GM19035 (cell line): ENCODE measurements at regions not wholly inside any gene's neighbourhood (a gene's known extent, or its start where the extent isn't known, plus 50 kb on each side); places are given as distances from the start of the nearest gene placed in this dataset.

Experiments
- ATAC-seq: cut with Tn5 transposase; IDR thresholded peaks from one replicate; pipeline ENCODE4 v1.9.1; 2021; ENCODE audit not compliant: unreplicated experiment

DNA sequence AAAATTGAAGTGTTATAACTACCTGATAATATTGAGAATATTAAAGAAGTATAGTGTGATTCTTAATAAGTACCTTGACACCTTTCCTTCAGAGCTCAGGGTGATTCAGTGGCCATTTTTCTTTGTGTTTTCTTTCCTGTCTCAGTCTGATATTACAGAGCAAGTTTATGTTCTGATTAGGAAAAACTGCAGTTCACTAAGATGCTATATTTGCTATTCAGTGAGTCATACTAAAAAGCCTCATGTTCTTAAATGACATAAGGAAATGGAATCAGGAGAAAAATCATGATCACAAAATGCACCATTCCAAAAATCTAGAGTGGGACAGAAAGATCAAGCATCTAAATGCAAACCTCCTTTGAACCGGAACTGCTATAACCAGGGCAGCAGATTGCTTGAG is 390.6 kb upstream of the ATP2B1 start:
- no peak for ATAC-seq

DNA sequence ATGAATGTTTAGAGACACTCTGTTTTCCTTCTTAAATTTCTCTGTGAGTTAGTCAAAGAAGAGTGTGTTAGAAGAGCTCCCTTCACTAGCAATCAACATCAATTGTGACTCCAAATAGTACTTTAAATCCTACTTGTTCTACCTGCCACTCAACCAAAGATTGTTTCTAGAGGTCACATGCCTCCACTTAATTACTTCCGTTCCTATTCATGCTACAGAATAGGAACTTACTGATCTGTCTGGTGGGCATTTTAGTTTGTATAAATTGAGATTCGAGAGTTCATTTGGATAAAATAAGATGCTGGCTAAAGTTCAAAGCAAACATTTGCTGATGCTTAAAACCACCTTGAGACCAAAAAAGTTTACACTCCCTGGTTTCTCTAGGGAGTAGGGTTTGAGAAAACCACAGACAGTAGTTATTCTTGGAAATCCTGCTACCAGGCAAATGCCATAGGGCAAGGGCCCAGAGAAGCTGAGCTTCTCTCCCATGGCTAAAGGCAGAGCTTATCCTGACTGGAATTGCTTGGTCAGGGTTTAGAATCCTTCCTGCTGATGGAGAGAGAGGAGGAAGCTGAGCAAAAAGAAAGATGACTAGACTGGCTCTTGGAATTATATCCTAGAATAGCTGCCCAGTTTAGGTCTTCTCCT is 389.6 kb upstream of the ATP2B1 start:
- no peak for ATAC-seq

DNA sequence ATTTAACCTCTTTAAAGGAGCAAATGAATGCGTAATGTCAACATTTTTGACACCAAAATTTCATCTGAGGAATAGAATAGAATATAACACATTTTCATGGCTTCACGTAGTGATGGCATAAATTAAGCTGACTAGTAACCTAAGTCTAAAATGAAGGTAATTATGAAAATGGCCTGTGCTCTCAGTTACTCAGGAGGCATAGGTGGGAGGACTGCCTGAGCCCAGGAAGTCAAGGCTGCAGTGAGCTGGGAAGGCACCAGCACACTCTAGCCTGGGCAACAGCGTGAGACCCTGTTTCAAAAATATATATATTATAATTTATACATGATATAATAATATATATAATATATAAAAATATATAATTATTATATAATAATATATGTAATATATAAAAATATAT is 383.2 kb upstream of the ATP2B1 start:
- ATAC-seq, result no peak

DNA sequence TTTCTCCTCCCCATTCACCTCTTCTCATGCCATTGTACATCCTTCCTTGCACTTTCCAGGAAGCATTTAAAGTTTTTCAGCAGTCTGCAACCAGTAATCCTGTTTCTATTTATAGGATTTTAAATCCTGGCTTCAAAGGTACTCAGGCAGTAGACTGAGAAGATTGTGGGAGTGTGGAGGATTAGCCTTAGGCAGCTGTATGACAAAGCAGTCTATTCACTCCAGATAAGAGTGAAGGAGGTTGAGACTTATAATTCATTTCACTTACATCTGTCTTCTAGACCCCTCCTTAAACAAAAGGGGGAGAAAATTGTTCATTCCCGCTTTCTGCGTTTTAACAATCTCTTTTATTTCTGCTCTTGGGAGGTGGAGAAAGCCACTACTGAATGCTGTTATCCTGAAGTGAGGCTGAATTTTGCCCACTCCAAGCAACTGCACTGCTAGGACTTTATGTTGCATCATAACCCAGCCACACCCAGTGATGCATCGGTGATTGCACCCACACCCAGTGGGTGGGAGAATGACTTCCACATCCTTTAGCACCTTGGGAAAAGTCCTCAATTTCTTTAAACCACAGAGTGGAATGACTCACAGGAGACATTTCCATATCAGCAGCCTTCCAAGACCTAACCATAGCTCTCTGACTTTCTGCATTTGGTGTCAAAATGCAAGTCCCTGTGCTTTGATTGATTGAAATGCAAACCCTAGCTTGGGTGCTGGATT is 382.5 kb upstream of the ATP2B1 start:
- no peak for ATAC-seq

DNA sequence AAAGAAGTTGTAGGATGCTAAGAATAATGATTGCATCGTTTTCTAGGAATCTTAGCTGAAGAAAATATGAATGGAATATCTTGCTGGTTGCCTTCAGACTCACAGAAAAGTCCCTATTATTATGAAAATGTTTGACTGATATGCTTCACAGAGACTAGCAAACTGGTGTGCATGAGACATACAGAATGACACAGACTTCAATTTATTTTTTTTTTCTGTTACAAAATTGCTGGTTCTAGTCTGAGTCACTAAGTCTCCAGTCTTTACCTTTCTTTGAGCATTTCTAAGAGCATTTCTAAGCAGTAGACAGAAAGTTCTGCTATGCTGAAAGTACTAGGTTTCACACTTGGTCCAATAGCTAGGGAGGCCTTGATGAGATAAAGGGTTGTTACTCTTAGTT is 377.6 kb upstream of the ATP2B1 start:
- no peak for ATAC-seq

DNA sequence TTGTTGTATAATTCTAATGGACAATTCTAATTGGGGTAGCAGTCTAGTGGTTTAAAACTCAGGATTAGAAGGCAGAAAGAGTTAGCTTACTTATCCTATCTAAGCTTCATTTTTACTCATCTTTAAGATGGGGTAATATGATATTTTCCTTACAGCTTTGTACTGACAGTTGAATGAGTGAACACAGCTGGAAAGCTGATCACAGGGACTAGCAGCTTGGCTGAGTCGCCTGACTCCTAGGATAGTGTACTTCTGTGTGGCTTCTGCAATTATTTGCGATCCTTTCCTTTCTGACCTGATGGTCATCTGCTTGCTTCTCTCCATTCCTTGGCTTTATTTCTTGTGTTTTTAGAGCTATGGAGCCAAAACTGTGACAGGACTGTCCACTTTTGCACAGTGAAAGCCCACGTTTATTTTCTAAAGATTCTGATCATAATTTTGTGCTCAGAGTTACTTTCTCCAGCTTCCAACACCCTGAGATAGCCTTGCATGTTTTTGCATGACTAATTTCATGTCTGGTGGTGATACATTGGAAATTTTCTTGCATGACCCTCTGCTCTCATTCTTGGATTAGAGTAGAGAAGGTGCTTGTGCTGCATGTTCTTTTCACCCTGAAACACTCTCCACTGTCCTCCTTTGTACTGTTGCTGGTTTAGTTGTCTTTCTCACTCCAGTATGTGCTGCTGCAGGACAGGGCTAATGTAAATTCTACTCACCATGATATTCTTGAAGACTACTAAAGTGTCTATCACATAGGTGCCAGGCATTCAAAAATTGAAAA is 377.0 kb upstream of the ATP2B1 start:
- no peak for ATAC-seq

DNA sequence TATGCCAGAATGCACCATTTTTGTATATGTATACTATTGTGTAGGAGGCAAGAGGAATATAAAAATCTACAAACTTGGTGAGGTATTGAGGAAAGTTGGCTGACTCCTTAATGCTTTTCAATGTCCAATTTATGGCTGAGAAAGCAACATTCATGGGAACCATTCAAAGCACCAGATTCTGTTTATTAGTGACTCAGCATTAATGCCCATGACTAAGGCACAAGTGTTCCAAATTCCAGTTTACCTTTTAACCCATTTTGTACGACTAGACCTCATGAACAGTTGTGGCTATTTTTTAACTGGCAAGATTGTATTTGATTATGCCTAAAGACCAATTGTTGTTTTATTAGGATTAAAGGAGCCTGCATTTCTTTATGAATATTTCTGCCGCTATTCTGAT is 375.4 kb upstream of the ATP2B1 start:
- no peak for ATAC-seq

DNA sequence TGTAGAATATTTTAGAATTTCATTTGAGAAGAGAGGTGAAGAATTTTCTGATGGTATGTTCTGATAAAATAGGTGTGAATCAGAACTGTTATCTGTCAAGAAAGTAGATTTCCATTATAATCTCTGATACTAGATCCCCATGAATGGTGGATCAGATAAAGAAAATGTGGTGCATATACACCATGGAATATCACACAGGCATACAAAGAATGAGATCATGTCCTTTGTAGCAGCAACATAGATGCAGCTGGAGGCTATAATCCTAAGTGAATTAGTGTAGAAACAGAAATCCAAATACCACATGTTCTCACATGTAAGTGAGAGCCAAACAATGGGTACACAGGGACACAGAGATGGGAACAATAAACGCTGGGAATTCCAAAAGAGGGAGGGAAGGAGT is 372.0 kb upstream of the ATP2B1 start:
- ATAC-seq, result no peak

DNA sequence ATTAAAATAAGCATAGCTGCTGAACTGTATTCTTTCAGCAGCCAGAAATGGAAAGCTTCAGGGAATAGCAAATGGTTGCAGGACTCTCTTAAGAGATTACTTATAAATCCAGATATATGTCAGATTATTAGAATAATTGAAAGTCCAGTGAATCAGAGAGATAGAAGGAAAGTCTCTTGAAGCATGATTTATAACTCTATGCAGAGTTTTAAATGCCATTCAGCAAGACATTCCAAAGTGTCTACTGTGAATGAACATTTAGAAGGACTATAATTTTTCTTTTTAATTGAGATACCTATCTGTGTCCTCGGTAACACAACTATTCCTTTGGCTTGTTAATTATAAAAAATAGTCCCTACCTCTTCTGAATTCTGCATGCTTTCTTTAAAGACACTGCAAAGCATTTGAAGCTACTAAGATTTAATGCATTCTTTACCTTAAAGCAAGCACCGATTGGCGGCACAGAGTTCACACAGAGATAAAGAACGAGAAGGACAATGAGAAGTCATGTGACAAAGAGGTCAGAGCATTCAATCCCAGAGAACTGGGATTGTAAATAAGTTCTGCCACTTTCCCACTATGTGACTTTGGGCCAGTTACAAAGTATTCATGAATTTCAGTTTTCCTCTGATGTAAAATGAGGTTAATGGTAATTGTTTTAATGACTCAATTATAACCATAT is 371.0 kb upstream of the ATP2B1 start:
- no peak for ATAC-seq

DNA sequence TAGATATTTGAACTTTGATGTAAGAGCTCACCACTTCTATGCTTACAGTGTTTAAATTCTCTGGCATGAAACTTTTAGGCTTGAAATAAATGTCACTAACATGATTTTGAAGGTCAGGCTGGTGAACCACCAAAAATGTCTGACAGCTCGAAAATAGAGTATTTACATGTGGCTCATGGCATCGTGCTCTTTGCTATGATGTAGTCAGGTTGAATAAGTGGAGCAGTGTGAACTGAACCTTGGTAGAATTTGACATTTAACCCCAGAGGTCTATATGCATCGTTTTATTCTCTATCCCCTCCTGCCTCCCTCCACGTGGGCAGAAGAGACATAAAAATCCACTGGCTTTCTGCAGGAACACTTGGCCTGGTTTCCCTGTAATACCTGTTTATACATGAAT is 369.7 kb upstream of the ATP2B1 start:
- no peak for ATAC-seq

DNA sequence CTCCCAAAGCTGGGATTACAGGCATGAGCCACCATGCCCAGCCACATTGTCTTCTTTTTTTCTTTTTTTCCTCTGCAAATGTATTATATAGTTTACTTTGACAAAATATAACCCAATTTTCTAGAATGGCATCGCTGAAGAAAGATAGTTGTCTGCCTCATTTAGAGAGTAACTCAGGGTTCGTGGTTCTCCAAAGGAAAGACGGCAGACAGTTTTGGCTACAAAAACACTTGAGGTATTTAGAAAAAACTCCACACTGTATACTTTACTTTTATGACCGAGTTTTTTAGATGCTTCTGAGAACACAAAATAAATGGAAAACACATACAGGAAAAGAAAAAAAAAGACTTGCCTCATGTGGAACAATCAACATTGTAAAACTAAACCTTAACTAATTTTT is 369.1 kb upstream of the ATP2B1 start:
- ATAC-seq, result no peak

DNA sequence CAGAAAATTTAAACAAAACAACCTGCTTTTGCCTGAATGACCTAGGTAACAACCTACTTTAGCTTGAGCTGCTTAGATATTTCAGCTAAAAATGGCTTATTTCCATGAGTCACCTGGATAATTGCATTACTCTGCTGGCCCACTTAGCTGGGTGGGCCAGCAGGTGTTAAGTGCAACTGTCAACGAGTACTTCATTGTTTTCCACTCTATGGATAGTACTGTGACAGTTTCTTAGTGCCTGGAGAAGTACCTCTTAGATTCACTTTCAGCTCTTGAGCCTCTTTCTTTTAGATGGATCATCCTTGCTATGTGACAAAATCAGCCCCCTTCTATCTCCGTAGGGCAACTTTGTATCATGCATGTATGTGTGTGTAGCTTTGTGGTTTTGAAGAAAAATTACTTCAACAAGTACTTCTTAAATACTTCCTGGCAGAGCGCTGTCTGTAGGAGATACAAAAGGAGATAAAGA is 368.2 kb upstream of the ATP2B1 start:
- no peak for ATAC-seq

DNA sequence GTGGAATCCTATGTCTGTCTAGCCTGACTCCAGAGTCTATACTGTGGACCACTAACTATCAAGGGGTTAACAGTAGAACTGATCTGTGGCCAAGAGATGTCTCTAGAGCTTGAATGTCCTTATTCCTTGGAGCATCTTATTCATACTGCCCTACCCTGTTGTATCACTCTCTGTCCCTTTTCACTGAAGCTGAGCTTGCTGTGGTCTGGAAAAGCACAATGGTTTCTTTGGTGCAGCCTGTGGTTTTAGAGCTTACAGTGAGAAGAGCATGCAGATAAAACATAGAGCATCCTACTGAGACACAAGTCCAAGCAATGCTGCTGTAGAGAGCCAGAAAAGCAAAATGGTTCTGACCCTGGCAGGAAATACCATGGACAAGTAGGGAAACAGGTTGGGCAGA is 367.0 kb upstream of the ATP2B1 start:
- no peak for ATAC-seq

DNA sequence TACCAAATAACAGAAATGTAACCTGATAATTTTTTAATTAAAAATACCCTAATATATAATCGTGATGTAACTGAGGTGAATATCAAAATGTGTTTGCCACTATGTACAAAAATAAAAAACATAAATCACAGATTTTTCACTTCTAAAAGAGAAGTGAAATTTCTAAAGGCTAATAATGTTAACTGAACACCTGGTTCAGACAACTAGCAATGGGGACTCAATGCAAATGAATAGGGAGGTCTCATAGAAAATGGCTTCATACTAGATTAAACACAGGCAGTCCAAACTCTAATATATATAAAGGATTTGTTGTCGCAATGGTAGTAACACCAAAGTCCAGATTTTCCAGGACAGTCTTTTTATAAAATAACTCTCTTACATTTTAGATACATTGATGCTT is 365.4 kb upstream of the ATP2B1 start:
- no peak for ATAC-seq

DNA sequence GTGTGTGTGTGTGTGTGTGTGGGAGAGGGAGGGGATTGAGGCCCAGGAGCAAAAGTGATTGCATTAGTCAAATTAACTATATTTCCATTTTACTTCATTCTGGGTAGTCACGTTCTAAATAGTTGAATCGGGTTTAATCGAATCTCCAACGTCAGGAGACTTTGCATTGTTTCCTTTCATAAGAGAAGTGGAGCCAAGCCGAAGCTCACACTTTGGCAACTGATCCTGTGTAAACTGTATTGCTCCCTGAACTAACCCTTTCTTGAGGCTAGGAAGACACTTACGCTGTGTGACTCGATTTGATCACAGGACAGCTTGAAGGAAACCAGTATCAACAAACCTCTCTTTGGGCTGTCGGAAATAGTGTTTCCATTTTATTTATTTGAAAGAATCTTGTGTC is 363.4 kb upstream of the ATP2B1 start:
- ATAC-seq, result no peak

DNA sequence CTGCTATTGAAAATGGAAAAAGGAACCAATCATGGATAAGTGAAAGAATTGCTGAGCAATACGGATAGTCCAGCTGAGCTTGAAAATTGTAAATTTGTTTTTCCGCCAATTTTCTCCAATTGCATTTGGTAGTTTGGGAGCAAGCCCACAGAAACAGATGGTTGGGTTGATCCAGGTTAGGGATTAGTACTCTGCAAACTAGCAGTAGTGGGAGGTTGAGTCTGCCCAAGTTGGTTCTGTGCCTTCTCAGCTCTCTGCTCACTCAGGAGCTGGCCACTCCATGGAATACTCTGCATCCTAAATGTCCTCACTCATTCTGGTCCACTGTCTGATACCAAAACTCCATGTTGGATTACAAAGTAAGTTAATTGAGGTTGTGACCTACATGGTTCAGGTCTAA is 361.1 kb upstream of the ATP2B1 start:
- ATAC-seq, result no peak

DNA sequence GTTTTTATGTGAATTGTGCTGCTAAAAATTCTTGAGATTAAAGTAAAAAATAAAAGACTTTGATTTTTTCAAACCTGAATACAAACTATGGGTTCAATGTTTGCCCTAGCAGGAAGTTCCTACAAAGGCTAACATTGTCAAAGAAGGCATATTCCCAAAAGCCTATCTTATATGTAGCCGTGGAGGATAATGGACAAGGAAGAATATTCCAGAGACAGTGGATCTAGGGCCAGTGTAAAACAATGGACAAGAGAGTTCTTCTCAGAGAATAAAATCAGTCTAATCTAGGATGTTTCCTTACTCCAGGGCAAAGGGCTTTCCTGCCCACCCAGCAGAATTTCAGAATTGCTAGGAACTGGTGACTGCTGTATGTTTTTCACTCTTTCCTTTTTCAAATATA is 359.2 kb upstream of the ATP2B1 start:
- ATAC-seq, result no peak

DNA sequence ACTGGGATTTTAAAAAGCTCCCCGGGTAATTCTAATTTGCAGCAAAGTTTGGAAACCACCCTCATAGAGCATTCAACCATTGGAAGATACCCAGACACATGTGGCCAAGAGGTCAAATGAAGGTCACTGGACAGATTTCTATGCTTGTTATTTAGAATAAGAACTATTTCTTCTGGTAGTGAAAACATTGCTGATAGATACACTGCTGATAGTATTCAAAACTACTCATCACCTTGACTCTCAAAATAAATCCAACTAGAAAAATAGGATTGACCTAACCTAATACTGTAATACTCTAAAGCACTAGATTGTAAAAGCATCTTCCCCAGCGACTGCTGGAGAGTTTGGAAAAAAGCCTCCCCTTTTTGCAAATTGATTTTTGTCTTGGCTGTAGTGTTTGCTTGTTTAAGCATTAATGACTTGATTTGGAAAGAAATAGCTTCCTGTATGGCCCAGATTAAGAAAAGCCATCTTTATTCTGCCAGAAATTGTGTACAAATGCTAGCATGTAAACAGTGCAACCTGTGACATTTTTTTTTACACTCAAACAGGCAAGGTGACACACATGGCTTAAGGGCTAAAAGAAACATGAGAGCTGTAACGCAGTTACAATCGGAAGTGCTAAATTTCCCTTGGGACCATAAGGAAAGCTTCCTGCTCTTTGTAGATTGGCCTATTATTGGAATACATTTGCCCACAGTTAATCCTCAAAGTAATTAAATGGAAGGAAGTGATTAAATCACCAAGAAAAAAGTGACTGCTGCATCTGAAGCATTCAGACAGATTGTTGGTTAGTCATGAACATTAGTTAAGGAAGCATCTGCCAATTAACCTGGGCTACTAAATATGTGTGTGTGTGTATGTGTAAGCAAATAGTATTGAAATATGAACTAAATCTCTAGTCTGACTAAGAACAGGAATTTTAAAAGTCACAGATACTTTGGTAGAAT is 356.5 kb upstream of the ATP2B1 start:
- no peak for ATAC-seq

DNA sequence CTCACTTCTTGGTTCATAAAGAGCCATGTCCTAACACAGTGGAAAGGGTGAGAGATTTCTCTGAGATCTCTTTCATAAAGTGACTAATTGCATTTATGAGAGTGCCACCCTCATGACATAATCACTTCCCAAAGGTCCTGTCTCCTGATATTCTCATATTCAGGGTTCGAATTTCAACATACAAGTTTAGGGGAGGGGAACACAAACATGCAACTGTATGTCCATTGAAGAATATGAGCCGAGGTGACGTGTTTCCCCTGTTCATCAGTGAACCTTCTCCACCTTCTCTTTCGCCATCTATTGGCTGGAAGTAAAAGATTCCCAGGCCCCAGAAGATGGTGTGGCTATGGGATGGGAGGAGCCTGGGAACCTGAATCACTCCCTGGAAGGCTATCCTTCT is 354.2 kb upstream of the ATP2B1 start:
- ATAC-seq, result no peak

DNA sequence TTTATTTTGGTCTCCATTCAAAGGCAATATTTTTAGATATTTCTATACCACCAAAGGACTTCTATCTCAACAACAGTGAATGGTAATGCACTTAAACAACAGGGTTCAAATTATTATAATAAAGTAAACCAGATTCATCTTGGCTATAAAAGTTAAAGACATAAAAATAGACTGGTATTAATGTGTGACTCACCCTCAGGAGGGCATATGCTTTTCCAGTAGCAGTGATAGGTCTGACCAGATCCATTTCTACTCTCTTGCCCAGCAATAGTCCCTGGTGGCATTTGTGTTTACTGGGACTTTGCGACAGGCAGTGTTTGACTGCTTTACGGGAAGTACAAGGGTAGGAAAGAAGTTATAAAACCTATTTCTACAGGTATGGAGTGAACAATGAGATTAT is 353.2 kb upstream of the ATP2B1 start:
- no peak for ATAC-seq
